HL-60 (cell line): ENCODE measurements at regions not wholly inside any gene's neighbourhood (a gene's known extent, or its start where the extent isn't known, plus 50 kb on each side); places are given as distances from the start of the nearest gene placed in this dataset.

Source experiments
- DNase-seq, 2 experiments: peaks; one replicate each; pipeline ENCODE4 v3.0.0-alpha.2; 2010 to 2020; ENCODE audit warnings: low read depth in 1 of 2, low spot score in 1 of 2
- H3K27ac ChIP-seq: fragments of 250-450 bp; sonication (Bioruptor Pico); replicated peaks from 2 replicates; pipeline ENCODE4 v1.5.1; 2020; ENCODE audit warnings: mild to moderate bottlenecking, moderate library complexity
- H3K27me3 ChIP-seq: fragments of 250-450 bp; sonication (Bioruptor Pico); 2 replicates; pipeline ENCODE4 v1.5.1; 2021; ENCODE audit warnings: mild to moderate bottlenecking, moderate library complexity; ENCODE audit not compliant: insufficient read depth, poor library complexity, severe bottlenecking
- H3K4me3 ChIP-seq: replicated peaks from 2 replicates; pipeline ENCODE4 v1.5.1; 2011; ENCODE audit warnings: mild to moderate bottlenecking, control low read depth, low read length; ENCODE audit not compliant: insufficient read depth
- CTCF ChIP-seq: IDR thresholded peaks from one replicate; pipeline ENCODE4 v1.5.1; 2011; ENCODE audit warnings: low read length, control low read depth, inconsistent platforms; ENCODE audit not compliant: insufficient read depth
- GABPA ChIP-seq: IDR thresholded peaks from 2 replicates; pipeline ENCODE4 v1.6.1; 2012; ENCODE audit warnings: low read depth
- POLR2AphosphoS5 ChIP-seq: IDR thresholded peaks from 2 replicates; pipeline ENCODE4 v1.6.1; 2012; ENCODE audit warnings: low read depth
- SPI1 ChIP-seq: IDR thresholded peaks from 2 replicates; pipeline ENCODE4 v1.6.1; 2012; ENCODE audit warnings: low read depth, mild to moderate bottlenecking, borderline replicate concordance
- TF ChIP-seq, protein P1 (sequence below): IDR thresholded peaks from 2 replicates; pipeline ENCODE4 v1.6.1; 2012; ENCODE audit warnings: low read depth; ENCODE audit not compliant: insufficient replicate concordance

DNA sequence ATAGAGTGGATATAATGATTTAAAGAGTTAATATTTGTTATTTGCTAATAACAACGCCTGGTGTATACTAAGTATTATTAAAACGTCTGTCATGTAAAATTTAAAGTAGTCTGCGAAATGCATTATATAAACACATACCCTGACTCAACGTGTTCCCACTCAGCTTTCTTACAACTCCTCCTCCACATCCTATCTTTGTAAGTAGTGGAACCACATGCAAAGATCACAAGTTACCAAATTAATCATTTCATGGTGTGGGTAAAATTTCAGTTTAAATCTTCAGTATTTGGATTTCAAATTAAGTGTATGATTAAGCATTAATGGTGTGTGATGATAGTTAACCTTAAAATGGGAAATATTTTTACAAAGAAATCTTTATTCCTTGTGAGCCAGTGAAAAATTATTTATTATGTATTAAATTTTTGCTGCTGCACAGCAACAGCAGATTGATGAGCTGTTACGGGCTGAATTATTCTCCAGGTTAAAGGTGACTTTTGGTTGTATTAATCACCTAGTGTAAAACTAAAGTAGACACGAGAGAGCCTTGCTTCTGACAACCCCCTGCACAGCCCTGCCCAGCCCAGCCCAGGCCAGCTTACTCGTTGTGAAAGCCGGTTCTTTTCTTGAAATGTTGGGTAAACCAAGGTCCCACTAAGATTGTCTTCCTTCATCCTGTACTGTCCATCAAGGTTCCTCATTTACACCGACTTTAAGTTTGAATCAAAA is 373.5 kb downstream of the DTWD2 start:
- Histone ChIP-seq H3K27ac (no peak overlapping the region), H3K27me3 (no peaks in the 10 kb centered on the region), H3K4me3 (no peak overlapping the region)
- TF ChIP-seq GABPA (no peak), SPI1 (no peak), CTCF (no peak), POLR2AphosphoS5 (no peak)
- TF ChIP-seq, protein P1, sequence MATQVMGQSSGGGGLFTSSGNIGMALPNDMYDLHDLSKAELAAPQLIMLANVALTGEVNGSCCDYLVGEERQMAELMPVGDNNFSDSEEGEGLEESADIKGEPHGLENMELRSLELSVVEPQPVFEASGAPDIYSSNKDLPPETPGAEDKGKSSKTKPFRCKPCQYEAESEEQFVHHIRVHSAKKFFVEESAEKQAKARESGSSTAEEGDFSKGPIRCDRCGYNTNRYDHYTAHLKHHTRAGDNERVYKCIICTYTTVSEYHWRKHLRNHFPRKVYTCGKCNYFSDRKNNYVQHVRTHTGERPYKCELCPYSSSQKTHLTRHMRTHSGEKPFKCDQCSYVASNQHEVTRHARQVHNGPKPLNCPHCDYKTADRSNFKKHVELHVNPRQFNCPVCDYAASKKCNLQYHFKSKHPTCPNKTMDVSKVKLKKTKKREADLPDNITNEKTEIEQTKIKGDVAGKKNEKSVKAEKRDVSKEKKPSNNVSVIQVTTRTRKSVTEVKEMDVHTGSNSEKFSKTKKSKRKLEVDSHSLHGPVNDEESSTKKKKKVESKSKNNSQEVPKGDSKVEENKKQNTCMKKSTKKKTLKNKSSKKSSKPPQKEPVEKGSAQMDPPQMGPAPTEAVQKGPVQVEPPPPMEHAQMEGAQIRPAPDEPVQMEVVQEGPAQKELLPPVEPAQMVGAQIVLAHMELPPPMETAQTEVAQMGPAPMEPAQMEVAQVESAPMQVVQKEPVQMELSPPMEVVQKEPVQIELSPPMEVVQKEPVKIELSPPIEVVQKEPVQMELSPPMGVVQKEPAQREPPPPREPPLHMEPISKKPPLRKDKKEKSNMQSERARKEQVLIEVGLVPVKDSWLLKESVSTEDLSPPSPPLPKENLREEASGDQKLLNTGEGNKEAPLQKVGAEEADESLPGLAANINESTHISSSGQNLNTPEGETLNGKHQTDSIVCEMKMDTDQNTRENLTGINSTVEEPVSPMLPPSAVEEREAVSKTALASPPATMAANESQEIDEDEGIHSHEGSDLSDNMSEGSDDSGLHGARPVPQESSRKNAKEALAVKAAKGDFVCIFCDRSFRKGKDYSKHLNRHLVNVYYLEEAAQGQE = no peak
- DNase-seq = no peak

DNA sequence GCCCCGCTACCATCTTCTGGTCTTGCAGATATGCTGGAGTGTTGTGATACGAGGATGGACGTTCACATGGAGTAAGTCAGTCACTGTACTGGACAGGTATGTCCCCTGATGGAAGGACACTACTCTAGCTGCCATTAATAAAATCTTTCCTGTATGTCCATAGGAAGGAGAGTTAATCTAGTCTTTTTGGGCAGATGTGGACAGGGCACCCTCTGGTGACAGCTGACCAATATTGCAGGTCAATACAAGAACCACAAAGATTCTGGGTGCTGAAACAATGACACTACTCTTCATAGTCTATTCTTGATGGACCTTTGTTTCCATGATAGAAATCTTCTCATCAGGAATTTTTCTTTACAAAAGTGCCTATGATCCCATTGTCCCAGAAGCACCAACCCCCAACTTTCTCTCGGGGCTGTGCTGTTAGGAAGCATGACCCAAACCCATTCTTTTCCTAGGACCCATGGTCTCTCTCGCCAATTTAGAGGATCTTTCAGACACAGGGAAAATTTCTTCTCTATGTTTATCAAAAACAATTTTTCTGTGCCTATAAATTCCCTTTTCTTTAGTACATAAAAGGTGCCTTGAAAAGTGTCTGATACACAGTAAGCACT is 376.9 kb downstream of the DTWD2 start:
- no peak for TF ChIP-seq SPI1
- no peak for TF ChIP-seq POLR2AphosphoS5
- no peak for TF ChIP-seq GABPA
- TF ChIP-seq CTCF = no peak
- TF ChIP-seq, protein P1 = no peak
- peak in 1 of 2 experiments; percentile 2 for DNase-seq
- no peak overlapping the region for H3K27ac ChIP-seq
- no peaks in the 10 kb centered on the region for H3K27me3 ChIP-seq
- H3K4me3 ChIP-seq = no peak overlapping the region

- no peak overlapping the region for H3K4me3 ChIP-seq
- TF ChIP-seq, protein P1 = no peak
- TF ChIP-seq POLR2AphosphoS5 (no peak), CTCF (no peak), GABPA (no peak), SPI1 (no peak)
- DNase-seq = no peak
- no peaks in the 10 kb centered on the region for H3K27me3 ChIP-seq
- H3K27ac ChIP-seq = no peak overlapping the region
These were observed 381.4 kb downstream of the DTWD2 start for GRCh38 chr5:118606940-118607339.
